ENCODE measurements at regions not wholly inside any gene's neighbourhood (a gene's known extent, or its start where the extent isn't known, plus 50 kb on each side); places are given as distances from the start of the nearest gene placed in this dataset.

DNA sequence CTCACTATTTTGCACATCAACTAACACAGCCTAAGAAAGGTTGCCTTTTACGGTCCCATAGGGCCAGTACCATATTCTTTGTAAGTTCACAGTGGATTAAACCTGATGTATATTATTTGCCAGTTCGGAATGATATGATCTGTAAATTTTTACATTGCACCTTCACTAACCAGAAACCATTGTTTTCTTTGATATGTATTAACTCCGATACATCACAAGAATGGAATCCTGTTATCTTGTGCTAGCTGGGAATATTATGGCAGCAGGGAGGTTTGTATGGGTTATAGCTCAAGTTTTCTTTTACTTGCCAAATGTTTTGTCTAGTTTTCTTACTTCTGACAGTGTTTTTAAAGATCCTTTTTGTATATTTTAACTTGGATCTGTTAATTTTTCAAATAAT lies 51.4 kb upstream of the S1PR1 start:
- Histone ChIP-seq H3K27ac (ENCODE audit: low read length) (no peak overlapping the region), H3K9me3 (ENCODE audit: control insufficient read depth, insufficient read depth, low read depth, low read length) (no peaks in the 10 kb centered on the region), H3K4me3 (ENCODE audit: low read depth in 2 of 2, low read length in 2 of 2) (no peak overlapping the region), H3K4me1 (ENCODE audit: control insufficient read depth, insufficient read depth, low read length) (no peaks in the 10 kb centered on the region), H3K36me3 (ENCODE audit: control insufficient read depth, insufficient read depth, low read length) (no peaks in the 10 kb centered on the region), H3K27me3 (ENCODE audit: control insufficient read depth, insufficient read depth, low read length) (no peaks in the 10 kb centered on the region; the same call in 1 of the 2 replicates)
- intact Hi-C loops (cut with micrococcal nuclease; ENCODE audit: unreplicated experiment) (no loop called here), in situ Hi-C loops (cut with HindIII; ENCODE audit: low pct_unique_long_range_greater_than_20kb, low sequenced_read_pairs) (no loop called here)
- ATAC-seq: no peak
- no peak for DNase-seq (ENCODE audit: low read depth, low spot score)
- CTCF ChIA-PET: no interaction called here
- no TSS peak for BruUV-seq (replicated peaks)
- no peak for TF ChIP-seq SIN3A (IDR thresholded peaks at IDR 0.05; ENCODE audit: borderline replicate concordance, insufficient read depth, low read depth, low read length)
- TF ChIP-seq POLR2AphosphoS5 (IDR thresholded peaks at IDR 0.05; ENCODE audit: low read depth, low read length): no peak
- TF ChIP-seq, protein P1, sequence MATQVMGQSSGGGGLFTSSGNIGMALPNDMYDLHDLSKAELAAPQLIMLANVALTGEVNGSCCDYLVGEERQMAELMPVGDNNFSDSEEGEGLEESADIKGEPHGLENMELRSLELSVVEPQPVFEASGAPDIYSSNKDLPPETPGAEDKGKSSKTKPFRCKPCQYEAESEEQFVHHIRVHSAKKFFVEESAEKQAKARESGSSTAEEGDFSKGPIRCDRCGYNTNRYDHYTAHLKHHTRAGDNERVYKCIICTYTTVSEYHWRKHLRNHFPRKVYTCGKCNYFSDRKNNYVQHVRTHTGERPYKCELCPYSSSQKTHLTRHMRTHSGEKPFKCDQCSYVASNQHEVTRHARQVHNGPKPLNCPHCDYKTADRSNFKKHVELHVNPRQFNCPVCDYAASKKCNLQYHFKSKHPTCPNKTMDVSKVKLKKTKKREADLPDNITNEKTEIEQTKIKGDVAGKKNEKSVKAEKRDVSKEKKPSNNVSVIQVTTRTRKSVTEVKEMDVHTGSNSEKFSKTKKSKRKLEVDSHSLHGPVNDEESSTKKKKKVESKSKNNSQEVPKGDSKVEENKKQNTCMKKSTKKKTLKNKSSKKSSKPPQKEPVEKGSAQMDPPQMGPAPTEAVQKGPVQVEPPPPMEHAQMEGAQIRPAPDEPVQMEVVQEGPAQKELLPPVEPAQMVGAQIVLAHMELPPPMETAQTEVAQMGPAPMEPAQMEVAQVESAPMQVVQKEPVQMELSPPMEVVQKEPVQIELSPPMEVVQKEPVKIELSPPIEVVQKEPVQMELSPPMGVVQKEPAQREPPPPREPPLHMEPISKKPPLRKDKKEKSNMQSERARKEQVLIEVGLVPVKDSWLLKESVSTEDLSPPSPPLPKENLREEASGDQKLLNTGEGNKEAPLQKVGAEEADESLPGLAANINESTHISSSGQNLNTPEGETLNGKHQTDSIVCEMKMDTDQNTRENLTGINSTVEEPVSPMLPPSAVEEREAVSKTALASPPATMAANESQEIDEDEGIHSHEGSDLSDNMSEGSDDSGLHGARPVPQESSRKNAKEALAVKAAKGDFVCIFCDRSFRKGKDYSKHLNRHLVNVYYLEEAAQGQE (IDR thresholded peaks at IDR 0.05; ENCODE audit: insufficient read depth in 1 of 2, low read depth in 2 of 2, low read length in 1 of 2): no peak
- TF ChIP-seq, protein P2, sequence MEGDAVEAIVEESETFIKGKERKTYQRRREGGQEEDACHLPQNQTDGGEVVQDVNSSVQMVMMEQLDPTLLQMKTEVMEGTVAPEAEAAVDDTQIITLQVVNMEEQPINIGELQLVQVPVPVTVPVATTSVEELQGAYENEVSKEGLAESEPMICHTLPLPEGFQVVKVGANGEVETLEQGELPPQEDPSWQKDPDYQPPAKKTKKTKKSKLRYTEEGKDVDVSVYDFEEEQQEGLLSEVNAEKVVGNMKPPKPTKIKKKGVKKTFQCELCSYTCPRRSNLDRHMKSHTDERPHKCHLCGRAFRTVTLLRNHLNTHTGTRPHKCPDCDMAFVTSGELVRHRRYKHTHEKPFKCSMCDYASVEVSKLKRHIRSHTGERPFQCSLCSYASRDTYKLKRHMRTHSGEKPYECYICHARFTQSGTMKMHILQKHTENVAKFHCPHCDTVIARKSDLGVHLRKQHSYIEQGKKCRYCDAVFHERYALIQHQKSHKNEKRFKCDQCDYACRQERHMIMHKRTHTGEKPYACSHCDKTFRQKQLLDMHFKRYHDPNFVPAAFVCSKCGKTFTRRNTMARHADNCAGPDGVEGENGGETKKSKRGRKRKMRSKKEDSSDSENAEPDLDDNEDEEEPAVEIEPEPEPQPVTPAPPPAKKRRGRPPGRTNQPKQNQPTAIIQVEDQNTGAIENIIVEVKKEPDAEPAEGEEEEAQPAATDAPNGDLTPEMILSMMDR (IDR thresholded peaks at IDR 0.05): no peak
- TF ChIP-seq TCF7L2 (IDR thresholded peaks at IDR 0.05; ENCODE audit: low read depth, low read length): no peak
- POLR2A ChIA-PET: no interaction called here

DNA sequence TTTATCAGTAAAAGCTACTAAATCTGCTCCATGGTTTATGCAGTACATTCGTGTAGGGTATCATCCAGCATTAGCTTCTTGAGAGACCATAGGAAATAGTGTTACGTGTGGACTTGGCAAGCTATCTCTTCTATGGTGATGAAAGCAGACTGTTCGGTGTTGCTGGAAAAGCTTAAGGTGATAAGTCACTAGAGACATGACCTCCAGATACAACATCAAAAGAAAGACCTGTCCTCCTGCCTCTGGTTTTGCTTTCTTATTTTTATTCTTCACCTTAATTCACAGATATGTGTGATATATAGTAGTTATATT lies 53.5 kb upstream of the S1PR1 start:
- Histone ChIP-seq H3K27ac (ENCODE audit: low read length) (no peak overlapping the region), H3K4me1 (ENCODE audit: control insufficient read depth, insufficient read depth, low read length) (no peaks in the 10 kb centered on the region), H3K9me3 (ENCODE audit: control insufficient read depth, insufficient read depth, low read depth, low read length) (no peaks in the 10 kb centered on the region), H3K27me3 (ENCODE audit: control insufficient read depth, insufficient read depth, low read length) (no peaks in the 10 kb centered on the region; the same call in 1 of the 2 replicates), H3K36me3 (ENCODE audit: control insufficient read depth, insufficient read depth, low read length) (no peaks in the 10 kb centered on the region), H3K4me3 (ENCODE audit: low read depth in 2 of 2, low read length in 2 of 2) (no peak overlapping the region)
- BruUV-seq (replicated peaks): no TSS peak
- DNase-seq (ENCODE audit: low read depth, low spot score) (no peak), ATAC-seq (no peak)
- ChIA-PET POLR2A (no interaction called here), CTCF (no interaction called here)
- in situ Hi-C loops (cut with HindIII; ENCODE audit: low pct_unique_long_range_greater_than_20kb, low sequenced_read_pairs): no loop called here
- intact Hi-C loops (cut with micrococcal nuclease; ENCODE audit: unreplicated experiment): no loop called here
- TF ChIP-seq, protein P1 (IDR thresholded peaks at IDR 0.05; ENCODE audit: insufficient read depth in 1 of 2, low read depth in 2 of 2, low read length in 1 of 2): no peak
- TF ChIP-seq POLR2AphosphoS5 (IDR thresholded peaks at IDR 0.05; ENCODE audit: low read depth, low read length): no peak
- TF ChIP-seq SIN3A (IDR thresholded peaks at IDR 0.05; ENCODE audit: borderline replicate concordance, insufficient read depth, low read depth, low read length): no peak
- TF ChIP-seq, protein P2 (IDR thresholded peaks at IDR 0.05): no peak
- TF ChIP-seq TCF7L2 (IDR thresholded peaks at IDR 0.05; ENCODE audit: low read depth, low read length): no peak

Data from Panc1 (cell line).